ENCODE measurements at regions not wholly inside any gene's neighbourhood (a gene's known extent, or its start where the extent isn't known, plus 50 kb on each side); places are given as distances from the start of the nearest gene placed in this dataset.

GRCh38 chr21:22743085-22743484, 1744.9 kb downstream of the NCAM2 start:
- TF ChIP-seq POLR2A (IDR thresholded peaks at IDR 0.05; ENCODE audit: low read length), result no peak
- TF ChIP-seq GATA1 (IDR thresholded peaks at IDR 0.05; ENCODE audit: low read depth, low read length), result no peak
